ENCODE measurements at regions not wholly inside any gene's neighbourhood (a gene's known extent, or its start where the extent isn't known, plus 50 kb on each side); places are given as distances from the start of the nearest gene placed in this dataset.

- no peak overlapping the region for H3K27ac ChIP-seq (ENCODE audit: low read depth, low read length)
- H3K14ac ChIP-seq (ENCODE audit: low read length): no peak overlapping the region
- H3K4me2 ChIP-seq (ENCODE audit: low read length): no peak overlapping the region
- H2AFZ ChIP-seq (ENCODE audit: insufficient read depth, low read length, poor library complexity): no peak overlapping the region
- H3K79me1 ChIP-seq (ENCODE audit: low read length): peaks cover 3% of the 10 kb centered on the region
- H3K36me3 ChIP-seq (ENCODE audit: control insufficient read depth in 1 of 2, insufficient read depth in 2 of 2, low read length in 2 of 2): no peaks in the 10 kb centered on the region
- no peaks in the 10 kb centered on the region for H3K27me3 ChIP-seq (ENCODE audit: insufficient read depth, low read length)
- no peak overlapping the region for H3K18ac ChIP-seq (ENCODE audit: low read length)
- H4K12ac ChIP-seq (ENCODE audit: low read depth, low read length): no peak overlapping the region
- no peak overlapping the region for H2BK12ac ChIP-seq (ENCODE audit: low read length)
- H3K4ac ChIP-seq (ENCODE audit: low read depth, low read length): no peak overlapping the region
- H3K4me1 ChIP-seq (ENCODE audit: control insufficient read depth in 1 of 2, insufficient read depth in 2 of 2, low read length in 2 of 2): peaks cover 2 to 5% of the 10 kb centered on the region in 2 experiments
- no peak overlapping the region for H4K91ac ChIP-seq (ENCODE audit: low read depth, low read length)
- DNase-seq: no peak
- no peak overlapping the region for H3K4me3 ChIP-seq (ENCODE audit: low read depth, low read length)
- H2BK5ac ChIP-seq (ENCODE audit: low read depth, low read length, poor library complexity): no peak overlapping the region
- no peaks in the 10 kb centered on the region for H3K79me2 ChIP-seq (ENCODE audit: control insufficient read depth, insufficient read depth, low read length, poor library complexity)
- H4K8ac ChIP-seq (ENCODE audit: low read depth, low read length): no peak overlapping the region
- H3K9ac ChIP-seq (ENCODE audit: low read length): no peak overlapping the region
- H3K23ac ChIP-seq (ENCODE audit: low read length): no peak overlapping the region
- H2BK120ac ChIP-seq (ENCODE audit: insufficient read depth, low read length, poor library complexity): no peak overlapping the region
- peaks cover 3% of the 10 kb centered on the region for H3K9me3 ChIP-seq (ENCODE audit: insufficient read depth, low read depth, low read length)
- no peak overlapping the region for H2AK5ac ChIP-seq (ENCODE audit: low read length)
These were observed 85.3 kb upstream of the WDR26 start for GRCh38 chr1:224519874-224520273.

GRCh38 chr1:224520808-224521207 is 86.2 kb upstream of the WDR26 start:
- H3K79me1 ChIP-seq (ENCODE audit: low read length): peaks cover 3% of the 10 kb centered on the region

GRCh38 chr1:224521904-224522734 is 87.5 kb upstream of the WDR26 start:
- H4K8ac ChIP-seq (ENCODE audit: low read depth, low read length): no peak overlapping the region
- H3K79me1 ChIP-seq (ENCODE audit: low read length): peaks cover 3% of the 10 kb centered on the region
- no CpG with 5 or more reads among the region's 3 CpGs for WGBS (ENCODE audit: extremely low coverage, insufficient coverage, insufficient read length)
- H2BK120ac ChIP-seq (ENCODE audit: insufficient read depth, low read length, poor library complexity): no peak overlapping the region
- no peaks in the 10 kb centered on the region for H3K27me3 ChIP-seq (ENCODE audit: insufficient read depth, low read length)
- DNase-seq: no peak
- no peak overlapping the region for H3K27ac ChIP-seq (ENCODE audit: low read depth, low read length)
- no peak overlapping the region for H4K91ac ChIP-seq (ENCODE audit: low read depth, low read length)
- no peak overlapping the region for H2AFZ ChIP-seq (ENCODE audit: insufficient read depth, low read length, poor library complexity)
- H3K23ac ChIP-seq (ENCODE audit: low read length): no peak overlapping the region
- no peaks in the 10 kb centered on the region for H3K79me2 ChIP-seq (ENCODE audit: control insufficient read depth, insufficient read depth, low read length, poor library complexity)
- H3K9ac ChIP-seq (ENCODE audit: low read length): no peak overlapping the region
- no peak overlapping the region for H2BK12ac ChIP-seq (ENCODE audit: low read length)
- H3K4me2 ChIP-seq (ENCODE audit: low read length): no peak overlapping the region
- H3K4me3 ChIP-seq (ENCODE audit: low read depth, low read length): no peak overlapping the region
- peaks cover 2% of the 10 kb centered on the region for H3K9me3 ChIP-seq (ENCODE audit: insufficient read depth, low read depth, low read length)
- H2BK5ac ChIP-seq (ENCODE audit: low read depth, low read length, poor library complexity): no peak overlapping the region
- H2AK5ac ChIP-seq (ENCODE audit: low read length): no peak overlapping the region
- no peak overlapping the region for H3K14ac ChIP-seq (ENCODE audit: low read length)
- no peak overlapping the region for H4K12ac ChIP-seq (ENCODE audit: low read depth, low read length)
- peaks cover 2% of the 10 kb centered on the region in 2 experiments for H3K4me1 ChIP-seq (ENCODE audit: control insufficient read depth in 1 of 2, insufficient read depth in 2 of 2, low read length in 2 of 2)
- no peaks in the 10 kb centered on the region for H3K36me3 ChIP-seq (ENCODE audit: control insufficient read depth in 1 of 2, insufficient read depth in 2 of 2, low read length in 2 of 2)
- H3K18ac ChIP-seq (ENCODE audit: low read length): no peak overlapping the region
- H3K4ac ChIP-seq (ENCODE audit: low read depth, low read length): no peak overlapping the region

More at GRCh38 chr1:224520808-224521207, 86.2 kb upstream of the WDR26 start:
- Histone ChIP-seq H2BK5ac (ENCODE audit: low read depth, low read length, poor library complexity) (no peak overlapping the region), H2BK120ac (ENCODE audit: insufficient read depth, low read length, poor library complexity) (no peak overlapping the region), H3K4me2 (ENCODE audit: low read length) (no peak overlapping the region), H4K91ac (ENCODE audit: low read depth, low read length) (no peak overlapping the region), H3K4ac (ENCODE audit: low read depth, low read length) (no peak overlapping the region), H3K4me1 (ENCODE audit: control insufficient read depth in 1 of 2, insufficient read depth in 2 of 2, low read length in 2 of 2) (peaks cover 2 to 5% of the 10 kb centered on the region in 2 experiments), H3K14ac (ENCODE audit: low read length) (no peak overlapping the region), H3K36me3 (ENCODE audit: control insufficient read depth in 1 of 2, insufficient read depth in 2 of 2, low read length in 2 of 2) (no peaks in the 10 kb centered on the region), H3K79me2 (ENCODE audit: control insufficient read depth, insufficient read depth, low read length, poor library complexity) (no peaks in the 10 kb centered on the region), H2AK5ac (ENCODE audit: low read length) (no peak overlapping the region), H3K9me3 (ENCODE audit: insufficient read depth, low read depth, low read length) (peaks cover 3% of the 10 kb centered on the region), H2AFZ (ENCODE audit: insufficient read depth, low read length, poor library complexity) (no peak overlapping the region), H3K4me3 (ENCODE audit: low read depth, low read length) (peak overlapping the region; percentile 20), H3K27me3 (ENCODE audit: insufficient read depth, low read length) (no peaks in the 10 kb centered on the region), H4K12ac (ENCODE audit: low read depth, low read length) (no peak overlapping the region), H3K27ac (ENCODE audit: low read depth, low read length) (no peak overlapping the region), H3K18ac (ENCODE audit: low read length) (no peak overlapping the region), H4K8ac (ENCODE audit: low read depth, low read length) (no peak overlapping the region), H3K9ac (ENCODE audit: low read length) (no peak overlapping the region), H2BK12ac (ENCODE audit: low read length) (no peak overlapping the region), H3K23ac (ENCODE audit: low read length) (no peak overlapping the region)
- no CpG with 5 or more reads among the region's 4 CpGs for WGBS (ENCODE audit: extremely low coverage, insufficient coverage, insufficient read length)
- DNase-seq: no peak

GRCh38 chr1:224523676-224524075 is 89.1 kb upstream of the WDR26 start:
- Histone ChIP-seq H3K36me3 (ENCODE audit: control insufficient read depth in 1 of 2, insufficient read depth in 2 of 2, low read length in 2 of 2) (no peaks in the 10 kb centered on the region), H2BK12ac (ENCODE audit: low read length) (no peak overlapping the region), H4K12ac (ENCODE audit: low read depth, low read length) (no peak overlapping the region), H4K91ac (ENCODE audit: low read depth, low read length) (peak overlapping the region; percentile 28), H3K14ac (ENCODE audit: low read length) (no peak overlapping the region), H4K8ac (ENCODE audit: low read depth, low read length) (no peak overlapping the region), H2AK5ac (ENCODE audit: low read length) (no peak overlapping the region), H2BK5ac (ENCODE audit: low read depth, low read length, poor library complexity) (no peak overlapping the region), H2AFZ (ENCODE audit: insufficient read depth, low read length, poor library complexity) (no peak overlapping the region), H3K4me1 (ENCODE audit: control insufficient read depth in 1 of 2, insufficient read depth in 2 of 2, low read length in 2 of 2) (peaks cover 2% of the 10 kb centered on the region in 2 experiments), H3K27me3 (ENCODE audit: insufficient read depth, low read length) (no peaks in the 10 kb centered on the region), H3K18ac (ENCODE audit: low read length) (no peak overlapping the region), H3K79me1 (ENCODE audit: low read length) (peaks cover 3% of the 10 kb centered on the region), H3K9me3 (ENCODE audit: insufficient read depth, low read depth, low read length) (peaks cover 2% of the 10 kb centered on the region), H3K4me3 (ENCODE audit: low read depth, low read length) (no peak overlapping the region), H3K23ac (ENCODE audit: low read length) (no peak overlapping the region), H3K79me2 (ENCODE audit: control insufficient read depth, insufficient read depth, low read length, poor library complexity) (no peaks in the 10 kb centered on the region), H3K27ac (ENCODE audit: low read depth, low read length) (no peak overlapping the region), H3K4me2 (ENCODE audit: low read length) (no peak overlapping the region), H3K4ac (ENCODE audit: low read depth, low read length) (no peak overlapping the region), H3K9ac (ENCODE audit: low read length) (no peak overlapping the region), H2BK120ac (ENCODE audit: insufficient read depth, low read length, poor library complexity) (no peak overlapping the region)
- no peak for DNase-seq
